ENCODE measurements at regions not wholly inside any gene's neighbourhood (a gene's known extent, or its start where the extent isn't known, plus 50 kb on each side); places are given as distances from the start of the nearest gene placed in this dataset.

GRCh38 chr5:52041842-52042241 is 658.6 kb downstream of the ISL1 start (continued):
- no peak for TF ChIP-seq POU5F1 (IDR thresholded peaks at IDR 0.05; ENCODE audit: low read depth, low read length)
